SU-DHL-6 (cell line): ENCODE measurements at regions not wholly inside any gene's neighbourhood (a gene's known extent, or its start where the extent isn't known, plus 50 kb on each side); places are given as distances from the start of the nearest gene placed in this dataset.

Experiments
- H2AFZ ChIP-seq: fragments of 200-600 bp; sonication (generic); 2 replicates; pipeline ENCODE4 v1.6.1; 2014; ENCODE audit warnings: low read depth, mild to moderate bottlenecking, moderate library complexity, mixed read lengths, antibody characterized with exemption, low read length; ENCODE audit not compliant: severe bottlenecking
- H3F3A ChIP-seq: fragments of 200-600 bp; shearing (Covaris generic); 2 replicates; pipeline ENCODE4 v1.6.0; 2016; ENCODE audit warnings: antibody characterized with exemption, mild to moderate bottlenecking; ENCODE audit not compliant: insufficient read depth
- H3K27ac ChIP-seq: fragments of 200-600 bp; sonication (generic); 2 replicates; pipeline ENCODE4 v1.5.1; 2016; ENCODE audit warnings: low read depth, mild to moderate bottlenecking, low read length, moderate library complexity, mixed read lengths
- H3K27me3 ChIP-seq: fragments of 200-600 bp; sonication (generic), shearing (Covaris generic); 2 replicates; pipeline ENCODE4 v1.6.0; 2014; ENCODE audit warnings: mild to moderate bottlenecking, low read length
- H3K36me3 ChIP-seq: fragments of 200-600 bp; sonication (generic); 2 replicates; pipeline ENCODE4 v1.6.1; 2014; ENCODE audit warnings: mild to moderate bottlenecking, low read length, mixed read lengths
- H3K4me2 ChIP-seq: fragments of 300-600, 200-600 bp; shearing (Covaris generic), sonication (generic); 2 replicates; pipeline ENCODE4 v1.6.0; 2014; ENCODE audit warnings: low read length, low read depth, mild to moderate bottlenecking; ENCODE audit not compliant: poor library complexity, severe bottlenecking
- H3K4me3 ChIP-seq: fragments of 200-600 bp; sonication (generic); 2 replicates; pipeline ENCODE4 v1.5.1; 2014; ENCODE audit warnings: antibody characterized with exemption, low read length, mild to moderate bottlenecking, mixed read lengths; ENCODE audit not compliant: insufficient read depth, poor library complexity, severe bottlenecking
- H3K79me2 ChIP-seq: fragments of 200-600 bp; sonication (generic); 2 replicates; pipeline ENCODE4 v1.6.1; 2014; ENCODE audit warnings: mild to moderate bottlenecking, low read length, moderate library complexity; ENCODE audit not compliant: insufficient read depth
- H3K9ac ChIP-seq: fragments of 200-600 bp; sonication (generic); 2 replicates; pipeline ENCODE4 v1.7.0; 2014; ENCODE audit warnings: mild to moderate bottlenecking, low read length
- H3K9me2 ChIP-seq: fragments of 200-600 bp; sonication (generic); replicated peaks from 2 replicates; pipeline ENCODE4 v1.6.1; 2014; ENCODE audit warnings: low read length; ENCODE audit not compliant: insufficient read depth
- H3K9me3 ChIP-seq: fragments of 200-600 bp; sonication (generic); 2 replicates; pipeline ENCODE4 v1.6.1; 2014; ENCODE audit warnings: low read length, mixed read lengths; ENCODE audit not compliant: insufficient read depth
- H4K20me1 ChIP-seq: fragments of 200-600 bp; sonication (generic); 2 replicates; pipeline ENCODE4 v1.6.1; 2014; ENCODE audit warnings: low read depth, mild to moderate bottlenecking, antibody characterized with exemption, low read length, moderate library complexity, mixed read lengths
- CTCF ChIP-seq: fragments of 200-600 bp; sonication (generic); IDR thresholded peaks from one replicate; pipeline ENCODE4 v1.5.1; 2017; ENCODE audit warnings: antibody characterized with exemption, mild to moderate bottlenecking, low read length, moderate library complexity; ENCODE audit not compliant: insufficient read depth, poor library complexity, severe bottlenecking
- EZH2phosphoT487 ChIP-seq: fragments of 200-600 bp; sonication (generic), shearing (Covaris generic); conservative IDR thresholded peaks from 2 replicates; pipeline ENCODE4 v1.6.1; 2018; ENCODE audit warnings: mild to moderate bottlenecking, antibody characterized with exemption, low read length, moderate library complexity, mixed read lengths

- H3K9me2 ChIP-seq: no peaks in the 10 kb centered on the region; the same call in 1 of the 2 replicates
- no peak overlapping the region for H2AFZ ChIP-seq
- no peak overlapping the region for H3K27ac ChIP-seq
- no peaks in the 10 kb centered on the region for H3K36me3 ChIP-seq
- no peaks in the 10 kb centered on the region for H3F3A ChIP-seq
- no peak overlapping the region for H3K9ac ChIP-seq
- H3K79me2 ChIP-seq: no peaks in the 10 kb centered on the region
- no peak for TF ChIP-seq CTCF
- H3K4me2 ChIP-seq: no peak overlapping the region
- no peak overlapping the region for H3K4me3 ChIP-seq
- H3K27me3 ChIP-seq: no peaks in the 10 kb centered on the region
- H4K20me1 ChIP-seq: no peaks in the 10 kb centered on the region
- H3K9me3 ChIP-seq: peaks cover 12% of the 10 kb centered on the region; the same call in 1 of the 2 replicates
Observed at GRCh38 chr15:36218991-36219390, 360.4 kb upstream of the CDIN1 start.

- no peaks in the 10 kb centered on the region for H3K27me3 ChIP-seq
- TF ChIP-seq EZH2phosphoT487: no peak
- no peak for TF ChIP-seq CTCF
Observed at GRCh38 chr15:36221992-36222391, 357.4 kb upstream of the CDIN1 start.

GRCh38 chr15:36230776-36231175, 348.6 kb upstream of the CDIN1 start:
- H3K79me2 ChIP-seq: no peaks in the 10 kb centered on the region
- no peak overlapping the region for H3K27ac ChIP-seq
- no peaks in the 10 kb centered on the region for H3K27me3 ChIP-seq
- no peaks in the 10 kb centered on the region for H3F3A ChIP-seq
- no peak overlapping the region for H3K9ac ChIP-seq
- no peak overlapping the region for H2AFZ ChIP-seq
- H3K4me3 ChIP-seq: no peak overlapping the region
- no peaks in the 10 kb centered on the region for H3K9me2 ChIP-seq
- no peak overlapping the region for H3K4me2 ChIP-seq
- TF ChIP-seq EZH2phosphoT487 (no peak), CTCF (no peak)
- H4K20me1 ChIP-seq: no peaks in the 10 kb centered on the region
- H3K36me3 ChIP-seq: no peaks in the 10 kb centered on the region
- no peaks in the 10 kb centered on the region for H3K9me3 ChIP-seq

More at GRCh38 chr15:36221992-36222391, 357.4 kb upstream of the CDIN1 start:
- Histone ChIP-seq H4K20me1 (no peaks in the 10 kb centered on the region), H3K36me3 (no peaks in the 10 kb centered on the region), H3K79me2 (no peaks in the 10 kb centered on the region), H3K4me2 (no peak overlapping the region), H3K27ac (no peak overlapping the region), H3K9me3 (peaks cover 12% of the 10 kb centered on the region; the same call in 1 of the 2 replicates), H3K9ac (no peak overlapping the region), H3K9me2 (no peaks in the 10 kb centered on the region), H3K4me3 (no peak overlapping the region), H2AFZ (no peak overlapping the region), H3F3A (no peaks in the 10 kb centered on the region)
